H1 (cell line): ENCODE measurements at regions not wholly inside any gene's neighbourhood (a gene's known extent, or its start where the extent isn't known, plus 50 kb on each side); places are given as distances from the start of the nearest gene placed in this dataset.

Experiments
- CTCF ChIA-PET: fragments of 300-600 bp; sonication (Branson Sonifier 250); formaldehyde crosslinking; loops from one replicate; lab custom pipeline; 2021; ENCODE audit not compliant: partially characterized antibody; lab: Charles Lee
- POLR2A ChIA-PET: fragments of 300-600 bp; sonication (Branson Sonifier 250); formaldehyde crosslinking; loops from one replicate; lab custom pipeline; 2021; ENCODE audit warnings: inconsistent platforms; ENCODE audit not compliant: partially characterized antibody; lab: Charles Lee
- DNase-seq, 2 experiments: peaks; one replicate each; pipeline versions ENCODE4 v3.0.0 to v3.0.0-alpha.2; 2010 to 2022; ENCODE audit warnings: low spot score in 2 of 2, low read depth in 1 of 2, mixed read lengths in 1 of 2
- FAIRE-seq: peaks from 2 replicates; lab custom pipeline; 2011; peaks lifted over from hg19 to GRCh38; lab: Jason Lieb, UNC
- H2AFZ ChIP-seq: 2 replicates; pipeline ENCODE4 v1.8.1; 2012; ENCODE audit warnings: low read length, inconsistent platforms
- H2AK5ac ChIP-seq: 2 replicates; pipeline ENCODE4 v1.6.1; 2013; ENCODE audit warnings: low read depth, low read length
- H2BK120ac ChIP-seq: replicated peaks from 2 replicates; pipeline ENCODE3; 2013; ENCODE audit warnings: low read depth, low read length, inconsistent platforms
- H2BK12ac ChIP-seq: 2 replicates; pipeline ENCODE4 v1.6.1; 2013; ENCODE audit warnings: low read depth, low read length
- H2BK15ac ChIP-seq: 2 replicates; pipeline ENCODE4 v1.6.1; 2013; ENCODE audit warnings: low read length
- H2BK20ac ChIP-seq: 2 replicates; pipeline ENCODE4 v1.6.1; 2013; ENCODE audit warnings: low read length
- H2BK5ac ChIP-seq: 2 replicates; pipeline ENCODE4 v1.6.1; 2013; ENCODE audit warnings: low read depth, low read length
- H3K14ac ChIP-seq: 2 replicates; pipeline ENCODE4 v1.6.1; 2013; ENCODE audit warnings: inconsistent platforms; ENCODE audit not compliant: insufficient read length
- H3K18ac ChIP-seq: 2 replicates; pipeline ENCODE4 v1.6.1; 2013; ENCODE audit warnings: low read length; ENCODE audit errors: extremely low read depth
- H3K23ac ChIP-seq: 2 replicates; pipeline ENCODE4 v1.6.1; 2013; ENCODE audit warnings: inconsistent platforms; ENCODE audit not compliant: insufficient read length
- H3K23me2 ChIP-seq: 2 replicates; pipeline ENCODE4 v1.6.1; 2013; ENCODE audit warnings: low read depth, low read length
- H3K27ac ChIP-seq: 2 replicates; pipeline ENCODE4 v1.6.1; 2011; ENCODE audit warnings: low read depth, low read length, inconsistent platforms
- H3K27me3 ChIP-seq, 4 experiments: replicated peaks in 1 of 4; 1 replicate in 1 of 4; 2 replicates in 3 of 4; pipeline versions ENCODE4 v1.6.1 to v1.8.1; 2011 to 2013; ENCODE audit warnings: low read length in 3 of 4, mild to moderate bottlenecking in 3 of 4, inconsistent platforms in 2 of 4, mixed read lengths in 2 of 4, moderate library complexity in 1 of 4; ENCODE audit not compliant: control insufficient read depth in 3 of 4, insufficient read depth in 3 of 4; ENCODE audit errors: extremely low read depth in 1 of 4
- H3K36me3 ChIP-seq, 4 experiments: 2 replicates each; pipeline versions ENCODE4 v1.6.1 to v1.8.1; 2011 to 2013; ENCODE audit warnings: mild to moderate bottlenecking in 4 of 4, low read length in 3 of 4, moderate library complexity in 2 of 4, control low read depth in 1 of 4, inconsistent platforms in 1 of 4; ENCODE audit not compliant: insufficient read depth in 4 of 4, control insufficient read depth in 2 of 4
- H3K4ac ChIP-seq: replicated peaks from 2 replicates; pipeline ENCODE3; 2013; ENCODE audit warnings: low read length, low read depth, mixed read lengths, inconsistent platforms; ENCODE audit not compliant: insufficient read length
- H3K4me1 ChIP-seq, 4 experiments: replicated peaks in 1 of 4; 1 replicate in 1 of 4; 2 replicates in 3 of 4; pipeline versions ENCODE4 v1.6.1 to v1.8.1; 2011 to 2013; ENCODE audit warnings: low read length in 3 of 4, inconsistent platforms in 2 of 4, mixed read lengths in 1 of 4; ENCODE audit not compliant: insufficient read depth in 4 of 4, control insufficient read depth in 3 of 4
- H3K4me2 ChIP-seq, 2 experiments: 2 replicates each; pipeline versions ENCODE4 v1.6.1 to v1.8.1; 2011 to 2013; ENCODE audit warnings: low read depth in 2 of 2, low read length in 2 of 2, control low read depth in 1 of 2, inconsistent platforms in 1 of 2, mild to moderate bottlenecking in 1 of 2; ENCODE audit not compliant: insufficient read depth in 1 of 2
- H3K4me3 ChIP-seq, 4 experiments: fragments of 200-600, 300-600 bp in 1 of 4; sonication (generic), shearing (Covaris generic), sonication (Bioruptor Twin) in 1 of 4; 2 replicates each; pipeline versions ENCODE4 v1.5.1 to v1.8.1; 2011 to 2016; ENCODE audit warnings: low read length in 4 of 4, low read depth in 3 of 4, control low read depth in 2 of 4, inconsistent platforms in 2 of 4, mild to moderate bottlenecking in 2 of 4, mixed read lengths in 1 of 4, moderate library complexity in 1 of 4; ENCODE audit not compliant: insufficient read depth in 2 of 4; ENCODE audit errors: extremely low read depth in 1 of 4
- H3K56ac ChIP-seq: replicated peaks from 2 replicates; pipeline ENCODE3; 2013; ENCODE audit warnings: low read depth, mild to moderate bottlenecking, mixed read lengths, low read length, inconsistent platforms; ENCODE audit not compliant: insufficient read length
- H3K79me1 ChIP-seq: 2 replicates; pipeline ENCODE4 v1.6.1; 2013; ENCODE audit warnings: low read depth, low read length, control low read depth
- H3K79me2 ChIP-seq, 2 experiments: 2 replicates each; pipeline versions ENCODE4 v1.6.1 to v1.8.1; 2012 to 2013; ENCODE audit warnings: low read length in 2 of 2, mild to moderate bottlenecking in 2 of 2, inconsistent platforms in 1 of 2; ENCODE audit not compliant: insufficient read depth in 2 of 2, control insufficient read depth in 1 of 2
- H3K9ac ChIP-seq, 4 experiments: replicated peaks in 1 of 4; 1 replicate in 1 of 4; 2 replicates in 3 of 4; pipeline versions ENCODE4 v1.6.1 to v1.8.1; 2011 to 2013; ENCODE audit warnings: low read depth in 3 of 4, low read length in 3 of 4, control low read depth in 2 of 4, mild to moderate bottlenecking in 2 of 4, moderate library complexity in 2 of 4, inconsistent platforms in 1 of 4; ENCODE audit errors: extremely low read depth in 1 of 4
- H3K9me3 ChIP-seq, 2 experiments: 2 replicates each; pipeline versions ENCODE4 v1.6.1 to v1.8.1; 2012 to 2013; ENCODE audit warnings: mild to moderate bottlenecking in 2 of 2, moderate library complexity in 2 of 2, control low read depth in 1 of 2, inconsistent platforms in 1 of 2, low read depth in 1 of 2, low read length in 1 of 2, mixed read lengths in 1 of 2; ENCODE audit not compliant: insufficient read depth in 2 of 2
- H4K20me1 ChIP-seq, 2 experiments: replicated peaks in 1 of 2; 2 replicates each; pipeline versions ENCODE3 to v1.8.1; 2011 to 2013; ENCODE audit warnings: inconsistent platforms in 2 of 2, low read length in 2 of 2, mild to moderate bottlenecking in 1 of 2; ENCODE audit not compliant: insufficient read depth in 2 of 2, control insufficient read depth in 1 of 2
- H4K5ac ChIP-seq: 2 replicates; pipeline ENCODE4 v1.6.1; 2013; ENCODE audit warnings: low read length, low read depth, mixed read lengths, inconsistent platforms; ENCODE audit not compliant: insufficient read length
- H4K8ac ChIP-seq: 2 replicates; pipeline ENCODE4 v1.8.0; 2013; ENCODE audit warnings: mild to moderate bottlenecking, moderate library complexity, low read length, inconsistent platforms; ENCODE audit not compliant: insufficient read depth; ENCODE audit errors: extremely low read depth
- H4K91ac ChIP-seq: replicated peaks from 2 replicates; pipeline ENCODE3; 2013; ENCODE audit warnings: low read length, mixed read lengths, inconsistent platforms; ENCODE audit not compliant: insufficient read length
- CBX5 ChIP-seq: fragments of 300-800, 300-1000 bp; sonication (generic); IDR thresholded peaks from 2 replicates; pipeline ENCODE4 v1.7.1; 2016; ENCODE audit warnings: antibody characterized with exemption, low read length, low read depth
- GABPA ChIP-seq: IDR thresholded peaks from 2 replicates; pipeline ENCODE4 v1.6.1; 2011; ENCODE audit warnings: mild to moderate bottlenecking, low read length, moderate library complexity, borderline replicate concordance; ENCODE audit not compliant: insufficient read depth
- GTF2F1 ChIP-seq: IDR thresholded peaks from 2 replicates; pipeline ENCODE4 v1.6.1; 2012; ENCODE audit warnings: low read depth, low read length, improper control_type of control experiment, borderline replicate concordance
- JUND ChIP-seq: IDR thresholded peaks from 2 replicates; pipeline ENCODE4 v1.6.1; 2011; ENCODE audit warnings: mild to moderate bottlenecking, improper control_type of control experiment, low read length
- POU5F1 ChIP-seq: IDR thresholded peaks from 2 replicates; pipeline ENCODE4 v1.6.1; 2011; ENCODE audit warnings: low read depth, mild to moderate bottlenecking, low read length, moderate library complexity
- RNF2 ChIP-seq: fragments of 200-900, 300-1000 bp; sonication (generic); IDR thresholded peaks from 2 replicates; pipeline ENCODE4 v1.7.1; 2016; ENCODE audit warnings: borderline replicate concordance, low read depth, mild to moderate bottlenecking, antibody characterized with exemption, low read length; ENCODE audit not compliant: poor library complexity, severe bottlenecking; ENCODE audit errors: missing control alignments
- SAP30 ChIP-seq: fragments of 300-600 bp; sonication (generic); IDR thresholded peaks from 2 replicates; pipeline ENCODE4 v1.7.1; 2012; ENCODE audit warnings: low read length, moderate library complexity, mild to moderate bottlenecking, inconsistent platforms; ENCODE audit not compliant: insufficient read depth, insufficient replicate concordance
- ZNF274 ChIP-seq: IDR thresholded peaks from 2 replicates; pipeline ENCODE4 v1.7.0; 2012; ENCODE audit warnings: low read length, borderline replicate concordance; ENCODE audit errors: extremely low read depth
- WGBS, 2 experiments: shearing (Covaris generic) in 1 of 2; methylation state at CpG; one replicate each; pipeline versions ENCODE4 v1.1.6 to v1.1.7; 2013 to 2015; ENCODE audit warnings: low lambda C conversion rate in 2 of 2, mixed read lengths in 2 of 2, inconsistent platforms in 1 of 2, low coverage in 1 of 2, missing lambda C conversion rate in 1 of 2; ENCODE audit not compliant: insufficient replicate concordance in 2 of 2, insufficient coverage in 1 of 2, insufficient read length in 1 of 2; ENCODE audit errors: extremely low coverage in 1 of 2, missing lambda C conversion rate in 1 of 2; 5-methylcytosine and 5-hydroxymethylcytosine counted together
- TF ChIP-seq, protein P1 (sequence below), 3 experiments: IDR thresholded peaks; 1 replicate in 2 of 3; 2 replicates in 1 of 3; pipeline versions ENCODE4 v1.5.1 to v1.6.1; 2011; ENCODE audit warnings: low read length in 3 of 3, mild to moderate bottlenecking in 3 of 3, inconsistent platforms in 2 of 3, low read depth in 1 of 3, moderate library complexity in 1 of 3; ENCODE audit not compliant: insufficient read depth in 1 of 3; ENCODE audit errors: control extremely low read depth in 1 of 3

DNA sequence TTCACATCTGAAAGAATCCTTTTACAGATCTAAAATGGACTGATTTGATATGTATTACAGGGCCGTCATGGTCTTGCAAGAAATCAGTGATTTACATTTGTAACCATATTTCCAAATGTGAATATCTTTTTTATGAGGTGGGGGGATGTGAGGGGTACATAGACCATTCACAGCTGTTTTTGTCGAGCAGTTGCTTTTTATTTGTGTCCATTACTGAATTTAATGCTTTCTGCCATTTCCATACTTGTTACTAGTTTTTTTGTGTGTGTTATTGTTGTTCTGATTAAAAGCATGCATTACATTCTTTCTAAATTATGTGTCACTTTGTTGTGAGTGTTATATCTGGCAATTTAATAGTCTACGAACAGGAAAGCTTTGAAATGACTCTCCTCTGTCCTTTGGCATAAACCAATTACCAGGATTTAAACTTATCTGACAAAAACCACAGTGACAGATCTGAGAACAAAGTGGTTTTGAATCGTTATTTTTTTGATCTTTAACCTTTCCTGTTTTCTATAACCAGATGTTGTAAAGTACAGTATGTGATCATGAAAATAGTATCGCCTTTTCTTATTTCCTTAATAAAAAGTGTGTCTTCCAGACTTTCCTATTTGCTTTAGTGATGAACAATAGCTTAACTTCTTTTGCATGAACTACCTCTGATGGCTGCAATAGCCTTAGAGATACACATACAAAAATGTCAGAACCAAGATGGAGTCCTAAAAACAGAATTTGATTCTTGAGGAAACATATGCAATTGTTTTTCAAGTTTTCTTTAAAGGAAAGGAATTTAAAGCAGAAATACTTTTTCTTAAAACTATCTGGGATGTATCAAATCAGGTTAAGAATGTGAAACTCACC, 354.2 kb upstream of the ACVR2A start:
- Histone ChIP-seq H3K23ac (no peak overlapping the region), H3K56ac (no peak overlapping the region), H2BK120ac (no peak overlapping the region), H3K4me1 (peaks cover 0 to 10% (median 3%) of the 10 kb centered on the region in 4 experiments; a peak in 4 of 7 replicates), H3K79me2 (no peaks in the 10 kb centered on the region), H2BK12ac (no peak overlapping the region), H3K9me3 (no peaks in the 10 kb centered on the region), H3K18ac (no peak overlapping the region), H3K27ac (no peak overlapping the region), H3K27me3 (no peaks in the 10 kb centered on the region), H3K23me2 (no peaks in the 10 kb centered on the region; the same call in 1 of the 2 replicates), H4K5ac (no peak overlapping the region), H4K8ac (no peak overlapping the region), H2BK5ac (no peak overlapping the region), H2BK20ac (no peak overlapping the region), H2AK5ac (no peak overlapping the region), H3K36me3 (no peaks in the 10 kb centered on the region), H3K4me2 (no peak overlapping the region), H3K4me3 (no peak overlapping the region), H2BK15ac (no peak overlapping the region), H3K9ac (no peak overlapping the region), H3K79me1 (no peaks in the 10 kb centered on the region), H3K4ac (no peak overlapping the region), H3K14ac (no peak overlapping the region), H4K91ac (no peak overlapping the region), H2AFZ (no peak overlapping the region), H4K20me1 (no peaks in the 10 kb centered on the region)
- CTCF ChIA-PET = no interaction called here
- 90% methylated on average over 5 of the region's 5 CpGs; no CpG with 5 or more reads in 1 of the 2 experiments for WGBS, 2 experiments
- no peak for FAIRE-seq
- POLR2A ChIA-PET = no interaction called here
- no peak for DNase-seq
- TF ChIP-seq JUND (no peak), ZNF274 (no peak), RNF2 (no peak), SAP30 (no peak), POU5F1 (no peak), CBX5 (no peak), GABPA (no peak), GTF2F1 (no peak)
- TF ChIP-seq, protein P1, sequence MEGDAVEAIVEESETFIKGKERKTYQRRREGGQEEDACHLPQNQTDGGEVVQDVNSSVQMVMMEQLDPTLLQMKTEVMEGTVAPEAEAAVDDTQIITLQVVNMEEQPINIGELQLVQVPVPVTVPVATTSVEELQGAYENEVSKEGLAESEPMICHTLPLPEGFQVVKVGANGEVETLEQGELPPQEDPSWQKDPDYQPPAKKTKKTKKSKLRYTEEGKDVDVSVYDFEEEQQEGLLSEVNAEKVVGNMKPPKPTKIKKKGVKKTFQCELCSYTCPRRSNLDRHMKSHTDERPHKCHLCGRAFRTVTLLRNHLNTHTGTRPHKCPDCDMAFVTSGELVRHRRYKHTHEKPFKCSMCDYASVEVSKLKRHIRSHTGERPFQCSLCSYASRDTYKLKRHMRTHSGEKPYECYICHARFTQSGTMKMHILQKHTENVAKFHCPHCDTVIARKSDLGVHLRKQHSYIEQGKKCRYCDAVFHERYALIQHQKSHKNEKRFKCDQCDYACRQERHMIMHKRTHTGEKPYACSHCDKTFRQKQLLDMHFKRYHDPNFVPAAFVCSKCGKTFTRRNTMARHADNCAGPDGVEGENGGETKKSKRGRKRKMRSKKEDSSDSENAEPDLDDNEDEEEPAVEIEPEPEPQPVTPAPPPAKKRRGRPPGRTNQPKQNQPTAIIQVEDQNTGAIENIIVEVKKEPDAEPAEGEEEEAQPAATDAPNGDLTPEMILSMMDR (IDR thresholded peaks at IDR 0.05; ENCODE audit: control extremely low read depth in 1 of 3, insufficient read depth in 1 of 3, low read depth in 1 of 3, low read length in 3 of 3) = no peak
